Dedifferentiated amniotic fluid mesenchymal stem cell (primary cell): ENCODE measurements at regions not wholly inside any gene's neighbourhood (a gene's known extent, or its start where the extent isn't known, plus 50 kb on each side); places are given as distances from the start of the nearest gene placed in this dataset.
A peak's percentile ranks its signal among the peaks of the same experiment; 100 is the strongest.

ENCODE experiments used
- DNase-seq: peaks from one replicate; pipeline ENCODE4 v3.0.0-alpha.2; 2016; ENCODE audit errors: extremely low spot score

GRCh38 chrX:42096265-42096920, 173.0 kb upstream of the CASK start:
- DNase-seq = peak; percentile 67

GRCh38 chrX:42094218-42094617, 170.9 kb upstream of the CASK start:
- no peak for DNase-seq

GRCh38 chrX:42093756-42094155, 170.4 kb upstream of the CASK start:
- no peak for DNase-seq

- DNase-seq = no peak
These were observed 167.0 kb upstream of the CASK start for GRCh38 chrX:42090395-42090794.

GRCh38 chrX:42089031-42089430, 165.7 kb upstream of the CASK start:
- DNase-seq = no peak

GRCh38 chrX:42087960-42088359, 164.6 kb upstream of the CASK start:
- DNase-seq = no peak

- DNase-seq = no peak
These were observed 162.5 kb upstream of the CASK start for GRCh38 chrX:42085836-42086235.

GRCh38 chrX:42079968-42080367, 156.6 kb upstream of the CASK start:
- peak; percentile 18 for DNase-seq

- DNase-seq = no peak
These were observed 154.3 kb upstream of the CASK start for GRCh38 chrX:42077675-42078074.

GRCh38 chrX:42075032-42075431, 151.7 kb upstream of the CASK start:
- DNase-seq = no peak

- DNase-seq = no peak
These were observed 150.1 kb upstream of the CASK start for GRCh38 chrX:42073448-42073847.

- DNase-seq = no peak
These were observed 147.5 kb upstream of the CASK start for GRCh38 chrX:42070866-42071265.

GRCh38 chrX:42054256-42054655, 130.9 kb upstream of the CASK start:
- no peak for DNase-seq

GRCh38 chrX:42050345-42050744, 127.0 kb upstream of the CASK start:
- DNase-seq = no peak

- DNase-seq = no peak
These were observed 124.5 kb upstream of the CASK start for GRCh38 chrX:42047886-42048285.

GRCh38 chrX:42028109-42028508, 104.8 kb upstream of the CASK start:
- no peak for DNase-seq

GRCh38 chrX:42027367-42028000, 104.1 kb upstream of the CASK start:
- no peak for DNase-seq

- DNase-seq = no peak
These were observed 102.5 kb upstream of the CASK start for GRCh38 chrX:42025861-42026260.

- DNase-seq = no peak
These were observed 99.8 kb upstream of the CASK start for GRCh38 chrX:42023122-42023521.

GRCh38 chrX:42022158-42022557, 98.8 kb upstream of the CASK start:
- no peak for DNase-seq

- no peak for DNase-seq
These were observed 97.7 kb upstream of the CASK start for GRCh38 chrX:42021058-42021457.

GRCh38 chrX:42020225-42020624, 96.9 kb upstream of the CASK start:
- no peak for DNase-seq

GRCh38 chrX:42017971-42018370, 94.6 kb upstream of the CASK start:
- no peak for DNase-seq

GRCh38 chrX:42000836-42001235, 77.5 kb upstream of the CASK start:
- no peak for DNase-seq
